ENCODE measurements at regions not wholly inside any gene's neighbourhood (a gene's known extent, or its start where the extent isn't known, plus 50 kb on each side); places are given as distances from the start of the nearest gene placed in this dataset.

DNA sequence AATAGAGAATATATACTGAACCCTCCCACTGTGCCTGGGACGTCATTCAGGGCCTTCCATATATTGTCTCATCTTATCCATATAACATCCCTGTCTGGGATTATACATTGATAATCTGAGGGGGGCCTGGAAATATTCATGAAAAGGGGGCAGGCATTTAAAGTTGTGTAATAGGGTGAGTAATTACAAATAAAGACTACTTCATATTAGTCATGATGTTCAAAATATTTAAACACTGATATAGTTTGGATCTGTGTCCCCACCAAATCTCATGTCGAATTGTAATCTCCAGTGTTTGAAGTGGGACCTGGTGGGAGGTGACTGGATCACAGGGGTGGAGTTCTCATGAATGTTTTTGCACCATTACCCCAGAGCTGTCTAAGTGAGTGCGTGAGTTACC lies 97.8 kb downstream of the AQP9 start:
- intact Hi-C loops (cut with DNase I, micrococcal nuclease), result no loop called here
- no peak for ATAC-seq
- DNase-seq, result no peak

DNA sequence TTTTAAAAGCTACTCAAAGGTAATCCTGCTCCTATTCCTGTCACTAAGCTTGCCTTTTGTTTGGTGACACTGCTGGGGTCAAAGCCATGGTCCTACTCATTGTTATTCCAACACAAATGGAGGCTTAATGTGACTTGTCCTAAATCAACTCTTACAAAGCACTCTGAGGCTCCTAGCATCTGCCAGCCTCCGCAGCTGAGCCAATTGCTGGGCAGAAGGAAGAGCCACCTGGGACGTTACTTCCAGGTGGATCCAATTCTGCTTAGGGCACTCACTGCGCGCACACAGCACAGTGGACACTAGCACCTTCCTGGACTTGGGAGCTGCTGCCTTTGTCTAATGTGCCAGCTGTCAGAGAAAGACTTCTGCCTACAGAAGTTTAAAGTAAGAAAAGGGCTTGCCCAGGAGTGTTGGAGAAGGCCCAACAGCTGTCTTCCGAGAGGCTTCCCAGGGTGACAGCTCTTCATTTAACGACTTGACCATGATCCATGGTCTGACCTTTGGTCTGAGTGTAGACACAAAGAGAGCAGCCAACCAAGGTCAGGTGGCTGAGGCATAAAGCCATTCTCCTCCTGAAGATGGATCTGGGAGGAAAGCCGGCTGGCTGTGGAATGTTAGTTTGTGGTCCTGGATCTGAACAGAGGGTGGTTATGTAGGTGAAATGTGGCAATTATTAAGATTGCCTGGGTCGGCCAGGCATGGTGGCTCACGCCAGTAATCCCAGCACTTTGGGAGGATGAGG lies 102.2 kb downstream of the AQP9 start:
- ATAC-seq (no peak), DNase-seq (no peak)
- intact Hi-C loops (cut with DNase I, micrococcal nuclease), result no loop called here

DNA sequence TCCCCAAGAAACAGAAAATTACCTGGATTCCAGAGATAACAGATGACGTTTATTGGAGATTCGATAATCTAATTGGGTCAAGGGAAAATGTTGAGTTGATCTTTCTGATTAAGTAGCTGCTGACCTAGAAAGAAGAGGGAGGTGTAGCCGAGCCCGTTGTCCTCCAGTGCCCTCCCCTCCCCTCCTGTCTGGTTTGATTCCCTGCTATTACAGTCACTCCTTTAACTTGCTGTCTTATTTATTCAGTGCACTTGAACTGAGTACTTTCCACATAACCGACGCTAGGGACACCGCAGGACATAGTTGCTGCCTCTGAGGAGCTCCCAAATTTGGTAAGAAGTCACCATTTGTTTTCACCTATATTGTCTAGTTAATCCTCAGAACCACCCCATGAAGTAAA lies 103.7 kb downstream of the AQP9 start:
- intact Hi-C loops (cut with DNase I, micrococcal nuclease), result no loop called here
- DNase-seq (no peak), ATAC-seq (peak; percentile 46)

DNA sequence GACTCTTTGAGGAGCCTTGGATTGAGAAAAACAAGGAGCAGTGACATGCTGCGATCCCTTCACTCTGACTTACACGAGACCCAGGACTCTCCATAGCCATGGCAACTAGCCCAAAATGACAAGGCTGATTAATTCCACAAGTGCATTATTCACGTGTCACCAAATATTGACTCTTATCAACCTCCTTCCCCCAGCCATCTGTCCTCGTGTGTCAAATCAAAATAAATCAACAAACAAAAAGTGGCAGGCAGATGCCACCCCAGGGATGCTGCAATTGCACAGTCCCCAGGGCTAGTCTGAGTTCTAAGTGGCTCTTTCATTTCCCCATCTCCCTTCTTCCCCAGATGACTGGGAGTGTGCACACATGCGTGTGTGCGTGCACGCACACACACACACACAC lies 104.9 kb downstream of the AQP9 start:
- DNase-seq (no peak), ATAC-seq (no peak)
- intact Hi-C loops (cut with DNase I, micrococcal nuclease), result no loop called here

DNA sequence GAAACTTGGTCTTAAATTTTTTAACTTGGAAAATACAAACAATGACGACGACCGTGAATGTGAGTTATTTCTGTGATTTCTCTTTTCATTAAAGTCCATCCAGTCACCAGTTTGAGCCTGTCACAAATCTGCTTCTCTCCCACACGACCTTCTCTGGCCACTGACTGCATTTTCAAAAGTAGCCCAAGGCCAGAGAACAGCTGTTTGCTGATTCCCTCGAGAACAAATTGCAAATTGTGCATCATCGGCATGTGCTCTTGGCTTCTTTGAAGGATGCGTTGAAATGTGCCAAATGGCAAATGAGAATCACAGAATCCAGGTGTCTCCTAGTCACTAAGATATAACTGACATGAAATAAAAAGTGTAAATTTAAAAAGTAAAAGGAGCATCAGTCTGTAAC lies 106.4 kb downstream of the AQP9 start:
- intact Hi-C loops (cut with DNase I, micrococcal nuclease), result no loop called here
- DNase-seq (no peak), ATAC-seq (no peak)

DNA sequence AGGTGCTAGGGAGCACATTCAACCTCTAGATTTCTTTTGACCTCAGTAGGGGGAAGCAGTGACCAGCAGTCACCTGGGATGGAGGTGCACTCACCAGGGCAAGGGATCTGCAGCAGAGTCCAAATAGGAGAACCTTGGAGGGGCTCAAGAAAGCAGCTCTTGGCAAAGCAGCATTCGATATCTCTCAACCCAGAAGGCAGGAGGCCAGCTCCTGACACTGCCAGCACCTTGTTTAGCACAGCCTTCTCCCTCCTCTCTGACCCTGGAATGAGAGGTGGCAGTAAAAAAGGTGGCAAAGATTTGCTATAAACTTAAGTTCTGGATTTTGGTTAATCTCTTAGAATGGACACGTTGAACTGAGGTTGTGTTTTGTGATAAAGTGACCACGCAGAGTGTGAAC lies 107.9 kb downstream of the AQP9 start:
- intact Hi-C loops (cut with DNase I, micrococcal nuclease), result no loop called here
- no peak for ATAC-seq
- DNase-seq, result no peak

- ATAC-seq (no peak), DNase-seq (peak; percentile 23 to 56)
- intact Hi-C loops (cut with DNase I, micrococcal nuclease), result no loop called here
These were observed 110.0 kb downstream of the AQP9 start for GRCh38 chr15:58247855-58248842.

DNA sequence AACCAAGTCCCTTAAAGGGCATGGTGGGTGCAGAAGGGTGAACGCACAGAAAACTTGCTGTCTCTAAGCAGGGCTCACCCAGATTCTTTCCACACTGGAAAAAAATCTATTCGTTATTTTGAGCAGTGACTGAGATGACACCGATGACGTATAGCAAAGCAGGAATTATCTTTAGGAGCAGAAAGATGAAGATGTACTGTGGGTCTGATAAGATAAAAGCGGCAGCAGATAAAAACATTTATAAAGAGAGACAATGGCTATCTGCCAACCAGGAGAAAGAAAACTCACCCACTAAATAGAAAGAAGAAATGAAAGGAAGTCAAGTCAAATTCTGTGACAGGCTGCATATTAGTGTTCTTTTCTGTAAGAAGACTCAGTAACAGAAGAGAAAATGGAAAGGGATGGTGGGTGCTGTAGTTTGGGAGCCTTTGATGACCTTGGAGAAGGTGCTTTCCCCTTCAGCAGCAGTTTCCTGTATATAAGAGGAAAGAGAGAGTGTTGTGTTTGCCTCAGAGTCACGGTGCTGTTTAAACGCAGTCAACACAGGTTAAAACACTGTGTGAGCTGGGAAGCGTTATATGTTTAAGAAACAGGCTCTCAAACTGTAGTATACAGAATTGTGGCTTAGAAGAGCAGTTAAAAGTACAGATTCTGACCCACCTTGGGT lies 111.6 kb downstream of the AQP9 start:
- DNase-seq (no peak), ATAC-seq (no peak)
- intact Hi-C loops (cut with DNase I, micrococcal nuclease), result no loop called here

DNA sequence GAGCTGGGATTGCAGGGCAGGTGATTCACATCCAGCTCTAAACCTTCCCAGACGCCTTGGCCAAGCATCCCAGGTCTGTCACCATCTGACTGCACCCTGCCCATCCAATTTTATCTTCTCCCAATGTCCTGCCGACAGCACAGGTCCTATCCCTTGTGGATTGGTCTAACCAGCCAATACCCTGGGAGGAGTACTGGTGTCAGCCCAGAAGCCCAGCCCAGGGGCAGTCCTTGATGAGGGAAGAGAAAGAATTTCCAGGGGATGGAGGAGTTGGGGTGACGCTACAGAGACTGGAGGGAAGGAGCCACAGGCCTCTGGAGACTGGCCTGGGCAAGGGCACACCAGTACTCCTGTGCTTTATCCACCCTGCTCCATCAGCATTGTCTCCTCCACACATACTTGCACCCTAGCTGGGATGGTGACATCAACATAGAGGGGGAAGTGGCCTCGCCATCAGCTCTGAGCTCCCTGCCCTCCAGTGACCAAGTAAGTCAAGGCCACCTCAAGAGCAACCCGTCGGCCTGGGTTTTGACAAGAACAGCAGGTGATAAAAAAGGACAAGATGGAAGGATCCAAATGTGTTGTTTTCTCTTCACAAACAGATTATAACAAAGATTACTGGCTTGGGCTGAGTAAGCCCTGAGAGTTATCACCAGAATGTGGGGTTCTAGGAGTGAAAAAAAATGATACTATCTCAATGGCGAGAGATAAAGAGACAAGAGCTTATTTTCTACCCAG lies 114.6 kb downstream of the AQP9 start:
- ATAC-seq (no peak), DNase-seq (no peak)
- intact Hi-C loops (cut with DNase I, micrococcal nuclease), result no loop called here

GRCh38 chr15:58257776-58258325 lies 119.7 kb downstream of the AQP9 start:
- ATAC-seq (no peak), DNase-seq (no peak)
- intact Hi-C loops (cut with DNase I, micrococcal nuclease), result no loop called here

DNA sequence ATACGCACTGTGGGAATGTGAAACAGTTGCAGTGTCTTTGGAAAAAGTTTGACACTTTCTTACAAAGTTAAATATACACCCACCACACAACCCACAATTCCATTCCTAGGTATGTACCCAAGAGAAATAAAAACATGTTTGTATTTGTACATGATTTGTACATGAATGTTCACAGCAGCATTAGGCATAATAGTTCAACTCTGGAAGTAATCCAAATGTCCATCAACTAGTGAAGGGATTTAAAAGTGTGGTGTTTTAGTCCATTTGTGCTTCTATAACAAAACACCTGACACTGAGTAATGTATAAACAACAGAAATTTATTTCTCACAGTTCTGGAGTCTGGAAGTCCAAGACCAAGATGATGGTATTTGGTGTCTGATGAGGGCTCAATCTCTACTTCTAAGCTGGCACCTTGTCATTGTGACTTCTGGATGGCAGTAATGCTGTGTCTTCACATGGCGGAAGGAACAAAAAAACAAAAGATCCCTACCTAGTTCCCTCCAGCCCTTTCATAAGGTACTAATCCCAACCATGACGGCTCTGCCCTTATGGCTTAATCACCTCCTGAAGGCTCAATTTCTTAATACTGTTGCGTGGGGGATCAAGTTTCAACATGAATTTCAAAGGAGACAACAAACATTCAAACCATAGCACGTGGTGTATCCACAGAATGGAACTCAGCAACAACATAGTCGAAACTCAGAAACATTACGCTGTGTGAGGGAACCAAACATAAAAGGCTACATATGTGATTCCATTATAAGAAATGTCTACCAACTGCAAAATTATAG lies 120.5 kb downstream of the AQP9 start:
- intact Hi-C loops (cut with DNase I, micrococcal nuclease), result no loop called here
- ATAC-seq, result no peak

GRCh38 chr15:58260205-58260724 lies 122.1 kb downstream of the AQP9 start:
- intact Hi-C loops (cut with DNase I, micrococcal nuclease), result no loop called here
- DNase-seq (no peak), ATAC-seq (peak; percentile 93)

More for the DNA sequence above, 120.5 kb downstream of the AQP9 start:
- DNase-seq, result no peak

DNA sequence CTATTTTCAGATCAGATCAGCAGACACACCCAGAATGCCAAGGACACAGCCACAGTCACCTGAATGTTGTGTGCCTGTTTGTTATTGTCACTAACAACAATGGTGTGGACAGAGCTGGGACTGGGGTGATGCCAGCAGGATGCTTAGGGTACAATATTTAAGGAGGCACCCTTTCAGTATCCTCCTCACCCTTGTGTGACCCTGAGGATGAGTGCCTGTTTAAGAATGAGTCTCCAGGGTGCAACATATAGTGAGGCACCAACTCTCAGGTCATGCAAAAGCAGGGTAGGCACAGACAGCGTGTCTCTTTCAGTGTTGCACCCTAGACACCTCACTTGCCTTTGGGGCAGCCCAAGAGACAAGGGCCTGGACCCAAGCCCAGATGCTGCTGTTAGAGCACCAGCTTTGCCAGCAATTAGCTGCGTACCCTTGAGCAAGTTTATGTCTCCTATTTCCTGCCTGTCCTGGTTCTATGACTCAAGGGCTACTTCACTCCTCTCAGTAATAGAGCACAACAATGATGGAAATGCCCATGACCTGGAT lies 122.6 kb downstream of the AQP9 start:
- peak; percentile 68 for ATAC-seq
- intact Hi-C loops (cut with DNase I, micrococcal nuclease), result no loop called here
- DNase-seq, result no peak

- ATAC-seq, result no peak
- no peak for DNase-seq
- intact Hi-C loops (cut with DNase I, micrococcal nuclease), result no loop called here
These were observed 123.2 kb downstream of the AQP9 start for GRCh38 chr15:58261368-58261767.

- ATAC-seq (no peak), DNase-seq (no peak)
- intact Hi-C loops (cut with DNase I, micrococcal nuclease), result no loop called here
These were observed 126.1 kb downstream of the AQP9 start for GRCh38 chr15:58264053-58264971.

DNA sequence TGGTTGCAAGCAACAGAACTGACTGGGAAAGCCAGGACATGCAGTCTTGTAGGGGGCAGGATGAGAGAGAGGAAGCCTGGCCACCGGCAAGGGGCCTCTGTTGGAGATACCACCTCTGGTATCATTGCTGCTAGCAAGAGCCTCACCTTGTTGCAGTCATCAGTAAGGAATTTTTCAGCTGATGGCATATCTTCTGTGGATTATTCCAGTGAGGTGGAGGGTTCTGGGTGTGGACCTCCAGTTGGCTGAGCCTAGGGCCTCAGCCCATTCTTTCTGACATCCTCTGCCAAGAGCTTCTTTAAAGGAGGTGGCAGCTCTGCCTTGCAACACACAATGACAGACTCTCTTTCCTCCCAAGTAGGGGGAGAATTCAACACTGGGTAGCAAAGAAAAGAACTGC lies 128.9 kb downstream of the AQP9 start:
- ATAC-seq (no peak), DNase-seq (no peak)
- intact Hi-C loops (cut with DNase I, micrococcal nuclease), result no loop called here
